Ishikawa (cell line): ENCODE measurements at regions not wholly inside any gene's neighbourhood (a gene's known extent, or its start where the extent isn't known, plus 50 kb on each side); places are given as distances from the start of the nearest gene placed in this dataset.

Experiments used
- CEBPB ChIP-seq: IDR thresholded peaks from 2 replicates; pipeline ENCODE4 v1.6.1; 2012
- CREB1 ChIP-seq: IDR thresholded peaks from 2 replicates; pipeline ENCODE4 v1.6.1; 2012; ENCODE audit warnings: low read depth
- EGR1 ChIP-seq: IDR thresholded peaks from 2 replicates; pipeline ENCODE4 v1.6.1; 2012
- EP300 ChIP-seq: IDR thresholded peaks from 2 replicates; pipeline ENCODE4 v1.6.1; 2012; ENCODE audit warnings: borderline replicate concordance
- FOXM1 ChIP-seq: IDR thresholded peaks from 2 replicates; pipeline ENCODE4 v1.6.1; 2012; ENCODE audit warnings: low read depth, borderline replicate concordance
- NFIC ChIP-seq: IDR thresholded peaks from 2 replicates; pipeline ENCODE4 v1.6.1; 2012
- RAD21 ChIP-seq: IDR thresholded peaks from 2 replicates; pipeline ENCODE4 v1.6.1; 2012; ENCODE audit warnings: low read depth
- TAF1 ChIP-seq: IDR thresholded peaks from 2 replicates; pipeline ENCODE4 v1.6.1; 2012; ENCODE audit warnings: low read depth, mild to moderate bottlenecking
- TCF12 ChIP-seq: IDR thresholded peaks from 2 replicates; pipeline ENCODE4 v1.6.1; 2012; ENCODE audit warnings: low read depth
- TEAD4 ChIP-seq: IDR thresholded peaks from 2 replicates; pipeline ENCODE4 v1.6.1; 2012
- YY1 ChIP-seq: IDR thresholded peaks from 2 replicates; pipeline ENCODE4 v1.6.1; 2012; ENCODE audit warnings: low read depth
- ZBTB7A ChIP-seq: IDR thresholded peaks from 2 replicates; pipeline ENCODE4 v1.6.1; 2012; ENCODE audit warnings: low read depth
- TF ChIP-seq, protein P1 (sequence below): IDR thresholded peaks from 2 replicates; pipeline ENCODE4 v1.6.1; 2012
- TF ChIP-seq, protein P2 (sequence below): IDR thresholded peaks from 2 replicates; pipeline ENCODE4 v1.6.1; 2012; ENCODE audit warnings: low read depth, mild to moderate bottlenecking
- TF ChIP-seq, protein P3 (sequence below): IDR thresholded peaks from 2 replicates; pipeline ENCODE4 v1.6.1; 2012

DNA sequence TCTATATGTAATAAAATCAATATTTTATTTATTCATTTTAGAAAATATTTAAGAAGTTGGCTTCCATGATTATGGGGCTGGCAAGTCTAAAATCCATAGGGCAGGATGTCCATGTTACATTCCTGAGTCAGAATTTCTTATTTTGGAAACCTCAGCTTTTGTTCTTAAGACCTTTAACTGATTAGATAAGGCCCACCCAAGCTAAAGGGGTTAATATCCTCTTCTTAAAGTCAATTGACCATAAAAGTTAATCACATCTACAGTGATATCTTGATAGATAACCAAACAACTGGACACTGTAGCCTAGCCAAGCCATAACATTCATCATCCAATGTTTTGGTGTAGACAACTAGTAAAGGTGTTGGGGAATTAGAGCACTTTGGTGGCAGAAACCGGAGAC is 1035.4 kb upstream of the ZEB2 start:
- TF ChIP-seq FOXM1: no peak
- TF ChIP-seq NFIC: no peak
- no peak for TF ChIP-seq EP300
- no peak for TF ChIP-seq CREB1
- TF ChIP-seq ZBTB7A: no peak
- TF ChIP-seq YY1: no peak
- TF ChIP-seq, protein P1, sequence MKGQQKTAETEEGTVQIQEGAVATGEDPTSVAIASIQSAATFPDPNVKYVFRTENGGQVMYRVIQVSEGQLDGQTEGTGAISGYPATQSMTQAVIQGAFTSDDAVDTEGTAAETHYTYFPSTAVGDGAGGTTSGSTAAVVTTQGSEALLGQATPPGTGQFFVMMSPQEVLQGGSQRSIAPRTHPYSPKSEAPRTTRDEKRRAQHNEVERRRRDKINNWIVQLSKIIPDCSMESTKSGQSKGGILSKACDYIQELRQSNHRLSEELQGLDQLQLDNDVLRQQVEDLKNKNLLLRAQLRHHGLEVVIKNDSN: no peak
- no peak for TF ChIP-seq CEBPB
- TF ChIP-seq, protein P2, sequence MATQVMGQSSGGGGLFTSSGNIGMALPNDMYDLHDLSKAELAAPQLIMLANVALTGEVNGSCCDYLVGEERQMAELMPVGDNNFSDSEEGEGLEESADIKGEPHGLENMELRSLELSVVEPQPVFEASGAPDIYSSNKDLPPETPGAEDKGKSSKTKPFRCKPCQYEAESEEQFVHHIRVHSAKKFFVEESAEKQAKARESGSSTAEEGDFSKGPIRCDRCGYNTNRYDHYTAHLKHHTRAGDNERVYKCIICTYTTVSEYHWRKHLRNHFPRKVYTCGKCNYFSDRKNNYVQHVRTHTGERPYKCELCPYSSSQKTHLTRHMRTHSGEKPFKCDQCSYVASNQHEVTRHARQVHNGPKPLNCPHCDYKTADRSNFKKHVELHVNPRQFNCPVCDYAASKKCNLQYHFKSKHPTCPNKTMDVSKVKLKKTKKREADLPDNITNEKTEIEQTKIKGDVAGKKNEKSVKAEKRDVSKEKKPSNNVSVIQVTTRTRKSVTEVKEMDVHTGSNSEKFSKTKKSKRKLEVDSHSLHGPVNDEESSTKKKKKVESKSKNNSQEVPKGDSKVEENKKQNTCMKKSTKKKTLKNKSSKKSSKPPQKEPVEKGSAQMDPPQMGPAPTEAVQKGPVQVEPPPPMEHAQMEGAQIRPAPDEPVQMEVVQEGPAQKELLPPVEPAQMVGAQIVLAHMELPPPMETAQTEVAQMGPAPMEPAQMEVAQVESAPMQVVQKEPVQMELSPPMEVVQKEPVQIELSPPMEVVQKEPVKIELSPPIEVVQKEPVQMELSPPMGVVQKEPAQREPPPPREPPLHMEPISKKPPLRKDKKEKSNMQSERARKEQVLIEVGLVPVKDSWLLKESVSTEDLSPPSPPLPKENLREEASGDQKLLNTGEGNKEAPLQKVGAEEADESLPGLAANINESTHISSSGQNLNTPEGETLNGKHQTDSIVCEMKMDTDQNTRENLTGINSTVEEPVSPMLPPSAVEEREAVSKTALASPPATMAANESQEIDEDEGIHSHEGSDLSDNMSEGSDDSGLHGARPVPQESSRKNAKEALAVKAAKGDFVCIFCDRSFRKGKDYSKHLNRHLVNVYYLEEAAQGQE: no peak
- TF ChIP-seq TEAD4: no peak
- TF ChIP-seq TCF12: no peak
- TF ChIP-seq, protein P3, sequence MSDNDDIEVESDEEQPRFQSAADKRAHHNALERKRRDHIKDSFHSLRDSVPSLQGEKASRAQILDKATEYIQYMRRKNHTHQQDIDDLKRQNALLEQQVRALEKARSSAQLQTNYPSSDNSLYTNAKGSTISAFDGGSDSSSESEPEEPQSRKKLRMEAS: no peak
- TF ChIP-seq EGR1: no peak
- no peak for TF ChIP-seq RAD21
- TF ChIP-seq TAF1: no peak

DNA sequence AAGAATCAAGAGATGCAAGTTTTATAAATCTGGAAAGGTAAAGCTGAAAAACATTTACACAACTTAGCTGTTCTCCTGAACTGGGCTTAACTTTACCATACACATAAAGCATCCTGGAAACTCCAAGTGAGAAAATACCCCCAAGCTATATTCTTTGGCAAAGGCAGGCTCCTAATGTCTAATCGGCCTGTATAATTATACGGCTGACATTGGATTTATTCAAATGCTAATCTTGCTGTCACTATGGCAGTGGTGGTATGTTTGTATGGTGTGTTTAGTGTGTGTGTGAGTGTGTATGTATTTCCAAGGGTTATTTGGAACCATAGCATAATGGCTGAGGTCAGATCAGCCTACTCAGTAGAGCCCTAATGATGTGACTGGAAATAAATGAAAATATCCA is 1031.8 kb upstream of the ZEB2 start:
- TF ChIP-seq NFIC (no peak), CEBPB (no peak), ZBTB7A (no peak), EGR1 (no peak), TEAD4 (no peak), RAD21 (no peak), EP300 (no peak), CREB1 (no peak), TCF12 (no peak), YY1 (no peak), TAF1 (no peak)
- TF ChIP-seq, protein P2: no peak
- TF ChIP-seq, protein P1: no peak
- TF ChIP-seq, protein P3: no peak

DNA sequence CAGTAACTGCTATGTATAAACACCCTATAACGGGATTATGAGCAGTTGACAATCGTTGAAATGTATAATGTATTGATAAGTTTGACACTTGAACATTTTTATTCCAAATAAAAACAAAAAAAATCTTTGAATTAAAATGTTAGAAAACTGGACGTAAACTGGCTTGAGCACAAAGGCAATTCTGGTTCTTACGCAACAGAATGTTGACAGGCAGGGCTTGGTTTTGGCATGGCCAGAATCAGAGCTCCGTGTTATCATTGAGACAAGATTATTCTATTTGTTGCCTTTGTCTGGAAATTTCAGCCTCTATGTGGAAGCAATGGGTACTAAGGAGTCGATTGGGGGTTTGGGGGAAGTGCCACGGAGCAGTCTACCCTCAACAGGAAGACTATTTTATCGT is 1028.6 kb upstream of the ZEB2 start:
- TF ChIP-seq, protein P2: no peak
- TF ChIP-seq CREB1 (no peak), NFIC (no peak), EP300 (no peak), ZBTB7A (no peak), RAD21 (no peak), YY1 (no peak), TAF1 (no peak), TCF12 (no peak), EGR1 (no peak)
- TF ChIP-seq, protein P3: no peak
- TF ChIP-seq, protein P1: no peak

DNA sequence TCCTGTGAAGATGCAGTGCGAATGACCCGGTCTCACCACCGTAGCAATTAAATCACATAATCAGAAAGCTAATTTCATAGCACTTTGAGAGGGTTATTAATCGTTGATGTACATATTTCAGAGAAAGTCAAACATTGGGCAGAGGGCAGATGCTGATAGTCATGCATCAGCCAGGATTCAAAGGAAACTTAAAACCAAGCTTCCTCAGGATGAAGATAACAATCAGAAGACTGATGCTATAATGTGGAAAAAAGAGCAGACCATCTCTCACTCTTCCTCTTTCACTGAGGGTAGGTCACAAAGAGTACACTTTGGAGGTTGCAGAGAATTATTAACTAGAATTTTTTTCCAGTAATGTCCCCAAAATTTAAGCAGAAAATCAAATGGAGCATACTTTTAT is 1027.7 kb upstream of the ZEB2 start:
- TF ChIP-seq CREB1: no peak
- TF ChIP-seq, protein P3: no peak
